Mesodermal cell (in vitro differentiated cells): ENCODE measurements at regions not wholly inside any gene's neighbourhood (a gene's known extent, or its start where the extent isn't known, plus 50 kb on each side); places are given as distances from the start of the nearest gene placed in this dataset.
"Not testable (repeated sequence)": the region's sequence is repeated elsewhere in the genome, so short reads cannot be mapped to it uniquely, and the experiment has no call there.

Experiments used
- H3K27ac ChIP-seq: 2 replicates; pipeline ENCODE4 v1.7.0; 2013; ENCODE audit warnings: mild to moderate bottlenecking, low read depth, low read length, moderate library complexity; ENCODE audit not compliant: severe bottlenecking
- H3K36me3 ChIP-seq: 2 replicates; pipeline ENCODE4 v1.7.1; 2013; ENCODE audit warnings: mild to moderate bottlenecking, low read length, moderate library complexity; ENCODE audit not compliant: control insufficient read depth, insufficient read depth
- H3K4me1 ChIP-seq: one replicate; pipeline ENCODE4 v1.7.1; 2013; ENCODE audit warnings: mild to moderate bottlenecking, low read length; ENCODE audit not compliant: insufficient read depth, control insufficient read depth, poor library complexity, severe bottlenecking
- H3K4me3 ChIP-seq: 2 replicates; pipeline ENCODE4 v1.7.0; 2013; ENCODE audit warnings: low read length, control low read depth, mild to moderate bottlenecking; ENCODE audit not compliant: insufficient read depth, poor library complexity, severe bottlenecking; ENCODE audit errors: extremely low read depth
- H3K9me3 ChIP-seq: 2 replicates; pipeline ENCODE4 v1.7.1; 2013; ENCODE audit warnings: mild to moderate bottlenecking, low read length, moderate library complexity; ENCODE audit not compliant: control insufficient read depth
- WGBS, 2 experiments: methylation state at CpG; one replicate each; pipeline ENCODE4 v1.1.5; 2013; ENCODE audit warnings: missing lambda C conversion rate in 2 of 2; ENCODE audit not compliant: insufficient coverage in 2 of 2; 5-methylcytosine and 5-hydroxymethylcytosine counted together

DNA sequence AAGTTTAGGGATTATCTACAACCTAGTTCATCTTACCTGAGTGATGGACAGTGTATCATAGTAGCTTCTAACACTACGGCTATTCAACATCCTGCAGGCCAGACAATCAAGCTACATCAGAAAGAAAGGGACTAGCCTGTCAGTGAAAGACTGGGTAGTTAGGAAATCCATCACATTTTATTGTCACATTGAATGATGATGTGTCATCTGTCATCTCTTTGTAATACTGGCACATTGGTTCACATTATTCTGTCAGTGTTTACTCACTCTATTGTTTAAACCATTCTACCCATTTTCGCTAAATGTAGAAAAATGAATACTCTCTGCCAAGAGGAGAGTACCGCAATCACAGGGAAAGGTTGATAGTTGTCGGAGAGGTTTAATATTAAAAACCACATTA lies 1155.8 kb downstream of the TUSC7 start:
- Histone ChIP-seq H3K36me3 (no peaks in the 10 kb centered on the region), H3K4me3 (no peak overlapping the region), H3K9me3 (no peaks in the 10 kb centered on the region), H3K4me1 (no peaks in the 10 kb centered on the region), H3K27ac (no peak overlapping the region)
- WGBS, 2 experiments = no CpG with 5 or more reads among the region's 4 CpGs

DNA sequence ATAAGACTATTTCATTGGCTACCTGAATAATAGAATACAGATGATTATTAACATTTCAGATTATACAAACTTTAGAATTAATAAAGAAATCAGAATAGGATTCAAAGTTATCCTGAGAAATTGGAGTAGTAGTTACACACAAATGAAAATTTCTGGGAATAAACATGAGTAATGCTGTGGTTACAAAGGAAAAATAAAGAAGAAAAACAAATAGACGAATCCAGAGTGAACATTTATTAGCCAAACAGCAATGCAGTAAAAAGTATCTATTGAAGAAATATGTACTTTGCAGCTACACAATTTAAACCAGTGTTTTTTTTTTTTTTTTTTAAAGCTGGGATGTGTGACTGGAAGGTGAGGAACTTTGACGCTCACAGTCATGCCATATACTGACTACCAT lies 1159.2 kb downstream of the TUSC7 start:
- H3K4me1 ChIP-seq = peaks cover 4% of the 10 kb centered on the region
- no peak overlapping the region for H3K4me3 ChIP-seq
- no CpG with 5 or more reads among the region's 2 CpGs for WGBS, 2 experiments
- H3K36me3 ChIP-seq = no peaks in the 10 kb centered on the region
- H3K27ac ChIP-seq = no peak overlapping the region
- no peaks in the 10 kb centered on the region for H3K9me3 ChIP-seq

DNA sequence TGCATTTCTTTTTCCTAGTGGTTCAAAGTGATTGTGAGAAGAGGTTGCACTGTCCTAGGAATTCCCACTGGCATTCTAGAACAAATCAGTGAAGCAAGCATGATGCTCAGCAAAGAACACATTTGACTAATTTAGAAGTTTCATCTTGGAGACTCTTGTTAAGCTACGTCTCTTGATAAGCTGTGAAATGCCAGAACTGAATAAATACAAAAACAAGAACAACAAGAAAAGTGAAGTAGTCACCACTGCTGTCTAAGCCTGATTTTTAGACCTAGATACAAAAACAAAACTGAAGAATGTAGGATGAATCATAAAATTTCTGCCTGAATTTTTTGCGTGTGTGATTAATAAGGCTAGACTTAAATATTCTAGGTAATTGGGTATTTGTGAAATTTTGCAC lies 1162.4 kb downstream of the TUSC7 start:
- H3K36me3 ChIP-seq = no peaks in the 10 kb centered on the region
- WGBS, 2 experiments = 95 to 100% methylated on average over 1 to 2 of the region's 2 CpGs
- no peak overlapping the region for H3K27ac ChIP-seq
- peaks cover 18% of the 10 kb centered on the region for H3K4me1 ChIP-seq
- H3K4me3 ChIP-seq = no peak overlapping the region
- H3K9me3 ChIP-seq = no peaks in the 10 kb centered on the region

DNA sequence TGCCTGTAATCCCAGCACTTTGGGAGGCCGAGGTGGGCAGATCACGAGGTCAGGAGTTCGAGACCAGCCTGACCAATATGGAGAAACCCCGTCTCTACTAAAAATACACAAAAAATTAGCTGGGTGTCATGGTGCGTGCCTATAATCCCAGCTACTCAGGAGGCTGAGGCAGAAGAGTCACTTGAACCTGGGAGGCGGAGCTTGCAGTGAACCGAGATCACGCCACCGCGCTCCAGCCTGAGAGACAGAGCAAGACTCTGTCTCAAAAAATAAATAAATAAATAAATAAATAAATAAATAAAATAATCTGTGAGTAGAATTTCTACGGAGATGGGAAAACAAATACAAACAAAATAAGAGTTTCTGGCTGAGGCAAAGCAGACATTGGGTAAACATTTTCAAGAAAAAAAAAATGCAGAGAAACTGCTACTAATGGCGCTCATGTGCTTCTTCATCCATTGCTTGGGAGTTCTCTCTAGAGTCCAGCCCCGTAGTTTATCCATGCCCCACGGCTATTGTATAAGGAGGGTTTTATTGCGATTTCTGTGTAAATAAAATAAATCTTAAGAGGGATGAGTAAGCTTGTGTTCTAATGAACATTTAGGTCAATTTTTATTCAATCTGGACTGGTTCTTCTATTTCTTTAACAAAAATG lies 1161.9 kb downstream of the IGSF11 start:
- not testable (repeated sequence) for H3K4me3 ChIP-seq, H3K9me3 ChIP-seq, H3K36me3 ChIP-seq, H3K27ac ChIP-seq
- WGBS, 2 experiments = 95 to 97% methylated on average over 7 to 11 of the region's 15 CpGs
- peaks cover 18% of the 10 kb centered on the region for H3K4me1 ChIP-seq

DNA sequence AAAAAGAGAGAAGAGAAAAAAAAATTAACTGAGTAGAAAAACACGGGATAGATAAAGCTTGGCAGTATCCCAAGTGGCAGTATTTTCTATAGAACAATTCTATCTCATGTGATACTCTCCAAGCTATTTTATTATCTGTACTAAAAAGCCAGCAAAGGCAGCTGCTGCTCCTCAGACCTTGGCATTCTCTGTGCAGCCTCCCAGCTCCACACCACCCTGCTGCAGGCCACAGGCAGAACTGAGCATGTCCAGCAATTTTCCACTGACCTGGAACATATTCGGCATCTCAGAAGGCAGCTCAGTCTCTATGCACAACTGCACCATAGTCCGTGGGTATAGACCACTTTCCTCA lies 1161.4 kb downstream of the IGSF11 start:
- peak overlapping the region; percentile 63 for H3K27ac ChIP-seq
- H3K4me3 ChIP-seq = no peak overlapping the region
- H3K9me3 ChIP-seq = no peaks in the 10 kb centered on the region
- WGBS, 2 experiments = 87 to 100% methylated on average over 1 to 2 of the region's 3 CpGs
- H3K4me1 ChIP-seq = peaks cover 18% of the 10 kb centered on the region
- H3K36me3 ChIP-seq = no peaks in the 10 kb centered on the region

DNA sequence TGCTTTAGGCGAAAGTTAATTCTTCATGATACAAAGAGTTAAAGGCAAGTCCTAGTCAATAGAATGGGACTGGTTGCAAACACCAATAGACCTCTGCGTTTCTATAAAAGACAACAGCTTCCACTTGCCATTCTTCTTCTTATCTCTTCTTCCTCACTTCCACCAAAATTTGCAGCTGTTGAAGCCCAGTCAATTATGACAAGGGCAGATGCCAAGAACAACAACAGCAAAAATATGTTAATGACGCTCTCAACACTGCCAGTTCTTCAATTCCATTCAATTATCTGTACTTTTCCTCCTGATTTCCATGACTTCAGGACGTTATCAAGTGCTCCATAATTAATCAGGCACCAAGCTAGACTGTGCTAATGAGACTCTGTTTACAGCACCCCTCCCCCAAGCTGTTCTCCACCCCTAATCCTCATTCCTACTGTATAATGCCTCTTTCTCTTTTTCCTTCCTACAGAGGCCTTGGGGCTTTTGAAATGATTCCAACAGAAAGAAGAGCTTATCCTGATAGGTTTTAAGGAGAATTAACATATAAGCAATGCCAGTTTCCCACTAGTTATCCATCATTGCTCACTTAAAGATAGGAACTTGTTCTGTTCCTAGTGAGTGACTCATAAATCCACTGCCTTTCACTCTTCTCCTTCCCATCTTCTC lies 1160.5 kb downstream of the IGSF11 start:
- H3K4me1 ChIP-seq = peaks cover 18% of the 10 kb centered on the region
- peak overlapping the region; percentile 63 for H3K27ac ChIP-seq
- H3K9me3 ChIP-seq = no peaks in the 10 kb centered on the region
- WGBS, 2 experiments = 79 to 100% methylated on average over 2 to 4 of the region's 4 CpGs
- no peak overlapping the region for H3K4me3 ChIP-seq
- no peaks in the 10 kb centered on the region for H3K36me3 ChIP-seq

DNA sequence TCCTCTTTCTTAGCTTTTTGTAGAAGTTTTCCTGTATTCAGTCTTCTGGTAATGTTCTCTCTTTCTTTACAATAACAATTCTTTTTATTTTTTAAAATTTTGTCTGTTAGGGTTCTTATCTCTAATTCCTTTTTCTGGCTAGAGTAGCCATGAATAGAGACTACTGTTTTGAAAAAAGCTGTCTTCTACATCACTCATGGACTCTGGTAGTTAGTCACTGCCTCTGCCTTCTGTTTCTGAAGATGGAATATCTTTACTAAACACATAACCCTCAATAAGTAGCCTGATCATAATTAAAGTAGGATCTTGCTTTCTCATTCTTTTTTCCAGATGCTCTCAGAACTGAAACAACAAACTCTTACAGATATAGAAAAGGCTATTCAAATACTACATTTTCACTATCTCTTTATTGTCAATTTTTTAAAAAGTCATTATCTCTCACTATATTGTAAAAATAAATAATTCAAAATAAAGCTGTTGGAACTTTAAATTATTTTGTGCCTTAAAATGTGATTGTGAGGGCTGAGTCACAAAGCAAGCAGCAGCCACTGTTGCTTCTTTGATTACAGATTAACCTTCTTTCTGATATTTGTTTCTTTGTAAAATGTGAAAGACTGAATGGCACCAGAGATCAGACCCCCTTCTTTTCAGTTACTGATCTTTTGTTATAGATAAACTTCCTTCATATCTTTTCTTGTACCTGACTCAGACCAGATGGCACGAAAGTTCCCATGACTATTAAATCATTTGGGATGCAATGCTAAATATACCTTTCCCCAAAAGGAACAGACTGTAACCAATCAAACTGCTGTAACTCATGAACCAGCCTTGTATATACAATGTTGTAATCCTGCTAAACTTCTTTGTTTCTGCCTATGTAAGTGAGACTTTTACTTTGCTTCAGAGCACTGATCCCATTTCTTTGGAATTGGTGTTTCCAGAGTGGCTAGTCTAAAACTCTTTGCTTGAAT lies 1159.5 kb downstream of the IGSF11 start:
- Histone ChIP-seq H3K4me1 (peaks cover 18% of the 10 kb centered on the region), H3K36me3 (no peaks in the 10 kb centered on the region), H3K9me3 (no peaks in the 10 kb centered on the region), H3K4me3 (no peak overlapping the region), H3K27ac (peak overlapping the region; percentile 63)
- no CpG with 5 or more reads among the region's 1 CpG for WGBS, 2 experiments

DNA sequence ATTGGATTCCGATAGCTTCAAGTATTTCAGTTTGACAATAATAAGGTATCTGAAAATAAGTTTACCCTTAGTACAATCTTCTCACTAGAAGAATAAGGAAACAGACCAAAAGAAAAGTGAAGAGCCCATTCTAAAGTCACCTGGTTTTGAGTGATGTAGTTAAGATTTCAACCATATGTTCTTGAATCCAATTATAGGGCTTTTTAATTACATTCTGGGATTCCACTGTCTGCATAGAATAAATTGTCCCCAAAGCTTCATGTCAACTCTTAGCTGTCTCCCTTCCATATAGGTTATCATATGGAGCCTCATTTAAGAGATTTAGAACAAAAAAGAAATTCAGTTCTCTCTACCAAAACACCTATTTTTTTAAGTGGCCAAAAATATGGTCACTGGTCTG lies 1158.8 kb downstream of the IGSF11 start:
- H3K36me3 ChIP-seq = no peaks in the 10 kb centered on the region
- H3K27ac ChIP-seq = peak overlapping the region; percentile 63
- H3K9me3 ChIP-seq = no peaks in the 10 kb centered on the region
- H3K4me1 ChIP-seq = peaks cover 18% of the 10 kb centered on the region
- H3K4me3 ChIP-seq = no peak overlapping the region
- no CpG with 5 or more reads among the region's 1 CpG for WGBS, 2 experiments

DNA sequence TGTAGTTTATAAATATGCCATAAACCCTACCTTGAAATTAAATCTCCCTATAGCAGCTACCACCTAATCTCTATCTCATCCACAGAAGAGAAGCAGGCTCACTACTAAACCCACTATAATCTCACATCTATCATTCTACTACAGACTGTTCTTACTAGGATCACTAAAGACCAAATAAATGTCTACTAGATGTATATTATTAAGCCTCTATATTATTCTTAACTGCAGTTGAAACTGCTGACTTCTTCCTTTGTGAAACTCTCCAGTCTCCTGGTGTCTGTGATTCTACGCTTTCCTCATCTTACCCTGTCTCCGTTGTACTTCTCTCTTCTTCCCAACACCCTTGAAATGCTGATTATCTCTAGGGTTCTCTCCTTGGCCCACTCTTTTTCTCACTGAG lies 1154.0 kb downstream of the IGSF11 start:
- Histone ChIP-seq H3K27ac (no peak overlapping the region), H3K36me3 (no peaks in the 10 kb centered on the region), H3K4me1 (peaks cover 6% of the 10 kb centered on the region), H3K9me3 (no peaks in the 10 kb centered on the region), H3K4me3 (no peak overlapping the region)
- 94 to 100% methylated on average over 2 of the region's 2 CpGs for WGBS, 2 experiments

DNA sequence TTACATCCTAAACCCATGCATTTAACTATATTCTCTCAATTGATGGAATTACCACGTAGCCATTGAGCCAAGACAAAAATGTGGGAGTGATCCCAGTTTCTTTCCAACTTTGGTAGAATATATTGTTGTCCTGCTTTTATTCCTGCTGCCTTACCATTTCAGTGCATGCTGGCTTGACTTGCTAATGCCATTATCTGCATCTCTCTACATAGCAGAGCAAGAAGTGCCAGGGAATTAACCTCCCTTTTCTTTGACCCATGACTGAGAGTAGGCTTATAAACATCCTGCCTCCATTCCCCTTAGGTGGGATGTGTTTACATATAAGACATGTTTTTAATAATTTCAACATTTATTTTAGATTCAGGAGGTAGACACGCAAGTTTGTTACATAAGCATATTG lies 1153.4 kb downstream of the IGSF11 start:
- Histone ChIP-seq H3K36me3 (no peaks in the 10 kb centered on the region), H3K4me3 (no peak overlapping the region), H3K27ac (no peak overlapping the region), H3K4me1 (peaks cover 5% of the 10 kb centered on the region), H3K9me3 (no peaks in the 10 kb centered on the region)
- 83 to 100% methylated on average over 1 of the region's 2 CpGs for WGBS, 2 experiments
